Uterus (tissue), 2 donors: ENCODE measurements at regions not wholly inside any gene's neighbourhood (a gene's known extent, or its start where the extent isn't known, plus 50 kb on each side); places are given as distances from the start of the nearest gene placed in this dataset.

Experiments used
- CTCF ChIP-seq, 4 experiments: fragments of 200-600 bp in 2 of 4; fragments of 450-650 bp in 2 of 4; sonication (generic) in 2 of 4; IDR thresholded peaks; one replicate each; pipeline ENCODE4 v1.5.1; 2016 to 2019; ENCODE audit warnings: antibody characterized with exemption in 4 of 4, mild to moderate bottlenecking in 2 of 4, moderate library complexity in 1 of 4
- POLR2A ChIP-seq, 2 donors: fragments of 450-650 bp; IDR thresholded peaks; one replicate each; pipeline ENCODE4 v1.6.1; 2016; ENCODE audit warnings: antibody characterized with exemption in 2 of 2, mild to moderate bottlenecking in 1 of 2, moderate library complexity in 1 of 2

- no peak for TF ChIP-seq CTCF (IDR thresholded peaks at IDR 0.05)
- no peak for TF ChIP-seq POLR2A (IDR thresholded peaks at IDR 0.05)
Observed at GRCh38 chr22:48084729-48085050, 1322.2 kb downstream of the TBC1D22A start.
